ENCODE measurements at regions not wholly inside any gene's neighbourhood (a gene's known extent, or its start where the extent isn't known, plus 50 kb on each side); places are given as distances from the start of the nearest gene placed in this dataset.
"Not testable (repeated sequence)": the region's sequence is repeated elsewhere in the genome, so short reads cannot be mapped to it uniquely, and the experiment has no call there.

GRCh38 chr5:56733580-56733979 is 81.8 kb upstream of the MAP3K1 start:
- in situ Hi-C loops (cut with HindIII; ENCODE audit: low sequenced_read_pairs): no loop called here

DNA sequence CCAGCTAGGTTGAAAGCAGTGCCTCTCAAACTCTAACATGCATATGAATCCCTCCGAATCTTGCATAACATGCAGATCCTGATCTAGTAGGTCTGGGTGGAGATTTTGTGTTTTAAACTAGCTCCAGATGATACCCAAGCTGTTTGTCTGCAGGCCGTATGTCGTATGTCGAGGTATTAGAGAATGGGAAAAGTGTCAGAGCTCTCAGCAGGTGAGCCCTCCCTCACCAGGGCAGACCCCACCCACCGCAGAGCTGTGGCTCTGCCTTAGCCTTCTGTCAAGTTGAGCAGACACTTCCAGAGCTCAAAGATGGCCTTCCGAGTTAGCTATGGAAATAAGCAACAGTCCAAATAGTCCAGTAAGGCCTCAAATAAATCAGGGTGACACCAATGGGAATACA is 83.2 kb upstream of the MAP3K1 start:
- in situ Hi-C loops (cut with HindIII; ENCODE audit: low sequenced_read_pairs): no loop called here

DNA sequence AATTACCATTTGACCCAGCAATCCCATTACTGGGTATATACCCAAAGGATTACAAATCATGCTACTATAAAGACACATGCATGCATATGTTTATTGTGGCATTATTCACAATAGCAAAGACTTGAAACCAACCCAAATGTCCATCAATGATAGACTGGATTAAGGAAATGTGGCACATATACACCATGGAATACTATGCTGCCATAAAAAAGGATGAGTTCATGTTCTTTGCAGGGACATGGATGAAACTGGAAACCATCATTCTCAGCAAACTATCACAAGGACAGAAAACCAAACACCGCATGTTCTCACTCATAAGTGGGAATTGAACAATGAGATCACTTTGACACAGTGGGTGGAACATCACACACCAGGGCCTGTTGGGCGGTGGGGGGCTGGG is 83.9 kb upstream of the MAP3K1 start:
- in situ Hi-C loops (cut with HindIII; ENCODE audit: low sequenced_read_pairs): not testable (repeated sequence)

DNA sequence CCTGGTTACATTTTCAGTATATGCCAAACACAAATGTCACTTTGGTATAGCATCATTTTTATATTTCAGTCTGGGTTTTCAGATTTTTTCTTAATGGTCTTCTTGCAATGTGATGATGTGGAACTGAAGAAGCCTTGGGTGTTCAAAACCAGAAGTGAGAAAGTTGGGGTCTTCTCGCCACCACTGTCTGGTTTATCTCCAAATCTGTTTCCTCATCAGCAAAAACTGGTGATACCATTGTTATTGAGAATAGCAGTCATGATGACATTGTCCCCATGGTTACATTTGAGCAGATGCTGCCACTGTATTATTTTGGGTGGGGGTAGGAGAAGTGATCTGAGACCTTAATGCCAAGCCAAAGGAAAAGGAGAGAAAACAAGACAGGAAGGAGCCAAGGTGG is 85.9 kb upstream of the MAP3K1 start:
- in situ Hi-C loops (cut with HindIII; ENCODE audit: low sequenced_read_pairs): no loop called here

DNA sequence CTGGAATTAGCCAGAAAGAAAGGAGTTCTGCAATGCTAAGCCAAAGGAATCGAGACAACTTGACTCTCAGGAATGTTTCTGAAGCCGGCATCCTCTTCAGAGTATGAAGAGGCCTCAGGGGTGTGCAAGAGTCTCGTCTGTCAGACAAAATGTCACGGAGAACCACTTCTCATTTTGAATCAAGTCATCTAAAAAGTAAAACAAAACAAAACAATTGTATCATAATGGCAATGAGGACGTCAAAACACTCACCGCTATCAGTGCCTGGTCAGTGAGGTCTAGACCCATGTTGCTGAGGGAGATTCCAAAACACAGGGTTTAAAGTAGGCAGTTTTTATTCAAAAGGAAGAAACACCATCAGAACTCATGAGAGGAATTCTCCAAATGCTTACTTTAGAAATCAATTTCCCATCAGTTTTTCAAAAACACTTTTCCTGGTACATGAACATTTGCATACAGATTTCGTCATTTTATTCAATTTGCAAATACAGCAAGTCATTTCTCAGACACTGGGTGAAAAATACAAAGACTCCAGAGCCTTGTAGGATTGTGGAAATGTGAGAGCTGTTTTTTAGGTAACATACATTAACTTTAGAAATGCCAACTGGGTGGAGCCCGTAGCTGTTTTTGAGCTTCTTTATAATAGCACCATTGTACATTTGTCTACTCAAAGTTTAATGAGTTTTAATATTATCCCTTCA is 89.5 kb upstream of the MAP3K1 start:
- in situ Hi-C loops (cut with HindIII; ENCODE audit: low sequenced_read_pairs): no loop called here

DNA sequence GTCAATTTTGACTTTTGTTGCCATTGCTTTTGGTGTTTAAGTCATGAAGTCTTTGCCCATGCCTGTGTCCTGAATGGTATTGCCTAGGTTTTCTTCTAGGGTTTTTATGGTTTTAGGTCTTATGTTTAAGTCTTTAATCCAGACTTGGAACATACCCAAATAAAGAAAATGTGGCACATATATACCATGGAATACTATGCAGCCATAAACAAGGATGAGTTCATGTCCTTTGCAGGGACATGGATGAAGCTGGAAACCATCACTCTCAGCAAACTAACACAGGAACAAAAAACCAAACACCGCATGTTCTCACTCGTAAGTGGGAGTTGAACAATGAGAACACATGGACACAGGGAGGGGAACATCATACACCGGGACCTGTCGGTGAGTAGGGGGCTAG is 90.5 kb upstream of the MAP3K1 start:
- in situ Hi-C loops (cut with HindIII; ENCODE audit: low sequenced_read_pairs): not testable (repeated sequence)

- in situ Hi-C loops (cut with HindIII; ENCODE audit: low sequenced_read_pairs): no loop called here
Observed at GRCh38 chr5:56722317-56722716, 93.0 kb upstream of the MAP3K1 start.

DNA sequence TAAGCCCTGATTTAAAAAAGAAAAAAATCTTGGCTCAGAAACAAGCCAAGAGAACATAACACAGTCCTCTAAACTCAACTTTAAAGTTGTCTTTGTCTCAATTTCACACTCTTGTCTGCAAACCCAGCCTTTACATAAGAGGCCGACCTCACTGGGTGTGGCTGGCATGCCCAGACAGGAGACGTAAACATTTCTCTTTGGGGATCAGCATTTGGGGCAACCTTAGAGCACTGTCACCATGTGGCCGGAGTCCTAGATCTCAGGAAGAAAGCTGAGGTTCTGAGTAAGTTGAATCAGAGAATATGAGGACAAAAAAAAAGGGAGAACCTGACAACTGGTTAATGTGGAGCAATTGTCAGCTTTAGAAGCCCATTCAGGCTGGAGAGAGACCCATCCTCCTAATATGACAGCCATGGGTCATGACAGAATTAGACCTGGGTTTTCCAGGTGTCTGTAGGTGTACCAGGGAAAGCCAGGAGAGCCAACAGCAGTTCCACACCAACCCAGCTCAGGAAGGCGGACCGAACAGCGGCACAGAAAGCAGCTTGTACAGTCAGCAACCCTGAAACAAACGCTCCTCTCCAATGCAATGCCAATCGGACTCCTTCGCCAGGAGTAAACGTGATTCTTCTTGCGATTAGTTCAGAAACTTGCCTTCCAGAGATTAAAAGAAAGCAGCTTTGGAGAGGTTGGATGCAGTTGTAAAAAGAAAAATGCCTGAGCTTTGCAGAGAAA is 97.9 kb upstream of the MAP3K1 start:
- in situ Hi-C loops (cut with HindIII; ENCODE audit: low sequenced_read_pairs): no loop called here

DNA sequence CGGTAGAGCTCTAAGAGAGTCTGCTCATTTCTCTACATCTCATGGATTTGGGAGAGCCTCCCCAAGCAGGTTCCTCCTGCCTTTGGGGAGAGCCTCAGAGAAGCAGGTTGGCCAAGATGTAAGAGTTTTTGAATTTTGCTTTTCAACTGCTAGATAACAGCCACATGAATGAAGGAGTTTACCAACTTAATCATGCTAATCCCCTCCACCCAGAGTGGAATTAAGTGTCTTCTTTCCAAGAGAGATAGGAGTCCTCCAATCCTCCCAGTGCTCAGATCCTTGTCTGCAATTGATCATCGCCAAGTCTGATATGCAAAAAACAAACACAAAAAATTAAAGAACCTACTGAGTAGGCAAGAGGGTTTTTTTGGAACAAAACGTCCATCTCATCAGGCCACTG is 99.4 kb upstream of the MAP3K1 start:
- in situ Hi-C loops (cut with HindIII; ENCODE audit: low sequenced_read_pairs): no loop called here

DNA sequence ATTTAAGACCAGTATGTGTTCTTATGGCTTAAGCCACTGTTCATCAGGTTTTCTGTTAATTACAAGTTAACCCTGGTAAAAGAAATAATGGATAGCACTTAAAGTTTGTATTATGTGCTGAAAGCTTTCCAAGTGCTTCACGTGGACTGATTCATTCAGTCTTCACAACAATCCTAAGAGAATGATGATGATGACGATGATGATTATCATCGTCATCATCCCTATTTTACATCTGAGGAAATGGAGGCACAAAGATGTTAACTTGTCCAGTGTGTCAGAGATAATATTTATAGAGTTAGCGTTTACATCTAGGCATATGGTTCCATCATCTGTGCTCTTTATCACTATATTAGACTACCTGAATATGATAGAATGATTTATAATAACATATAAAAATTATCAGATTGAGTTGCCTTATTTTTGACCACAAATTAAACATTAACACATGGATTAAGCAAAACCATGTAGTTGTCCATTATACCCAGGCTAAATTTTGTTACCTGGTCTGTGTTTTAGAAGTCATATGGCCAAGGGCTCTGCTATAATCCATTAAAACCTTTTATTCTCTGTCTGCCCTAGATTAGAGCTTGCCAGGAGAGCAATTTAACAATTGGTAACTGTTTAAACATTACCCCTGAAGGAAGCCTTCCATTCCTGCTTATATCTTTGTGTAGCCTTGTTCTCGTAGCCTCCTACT is 102.3 kb upstream of the MAP3K1 start:
- in situ Hi-C loops (cut with HindIII; ENCODE audit: low sequenced_read_pairs): no loop called here

DNA sequence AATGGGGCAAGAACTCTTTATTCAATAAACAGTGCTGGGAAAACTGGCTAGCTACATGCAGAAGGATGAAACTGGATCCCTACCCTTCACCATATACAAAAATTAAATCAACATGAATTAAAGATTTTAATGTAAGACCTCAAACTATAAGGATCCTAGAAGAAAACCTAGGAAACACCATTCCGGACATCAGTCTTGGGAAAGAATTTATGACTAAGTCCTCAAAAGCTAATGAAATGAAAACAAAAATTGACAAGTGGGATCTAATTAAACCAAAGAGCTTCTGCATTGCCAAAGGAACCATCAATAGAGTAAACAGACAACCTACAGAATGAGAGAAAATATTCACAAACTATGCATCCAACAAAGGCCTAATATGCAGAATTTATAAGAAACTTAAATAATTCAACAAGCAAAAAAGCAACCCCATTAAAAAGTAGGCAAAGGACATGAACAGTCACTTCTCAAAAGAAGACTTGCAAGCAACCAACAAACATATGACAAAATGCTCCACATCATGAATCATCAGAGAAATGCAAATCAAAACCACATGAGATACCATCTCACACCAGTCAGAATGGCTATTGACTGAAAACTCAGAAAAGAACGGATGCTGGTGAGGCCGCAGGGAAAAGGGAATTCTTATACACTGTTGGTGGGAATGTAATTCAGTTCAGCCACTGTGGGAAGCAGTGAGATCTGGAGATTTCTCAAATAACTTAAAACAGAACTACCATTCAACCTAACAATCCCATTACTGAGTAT is 104.3 kb upstream of the MAP3K1 start:
- in situ Hi-C loops (cut with HindIII; ENCODE audit: low sequenced_read_pairs): no loop called here

- in situ Hi-C loops (cut with HindIII; ENCODE audit: low sequenced_read_pairs): no loop called here
Observed at GRCh38 chr5:56706504-56706903, 108.8 kb upstream of the MAP3K1 start.

GRCh38 chr5:56705217-56705616 is 110.1 kb upstream of the MAP3K1 start:
- in situ Hi-C loops (cut with HindIII; ENCODE audit: low sequenced_read_pairs): no loop called here

DNA sequence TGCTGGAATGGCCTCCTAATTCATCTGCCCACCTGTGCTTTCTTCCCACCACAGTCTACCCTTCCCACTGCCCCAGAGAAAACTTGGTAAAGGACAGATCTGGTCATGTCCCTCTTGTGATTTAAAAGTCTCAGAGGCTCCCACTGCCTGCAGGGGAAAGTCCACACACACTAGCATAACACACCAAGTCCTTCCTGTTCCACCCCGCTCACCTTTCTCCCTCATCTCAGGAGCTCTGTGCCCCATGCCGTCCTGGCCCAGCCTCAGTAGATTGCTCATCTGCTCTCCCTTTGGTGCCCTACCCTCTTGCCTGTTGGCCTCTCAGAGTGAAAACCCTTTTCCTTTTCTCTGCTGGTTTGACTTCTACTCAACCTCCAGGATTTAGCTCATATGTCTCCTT is 111.4 kb upstream of the MAP3K1 start:
- in situ Hi-C loops (cut with HindIII; ENCODE audit: low sequenced_read_pairs): no loop called here

- in situ Hi-C loops (cut with HindIII; ENCODE audit: low sequenced_read_pairs): no loop called here
Observed at GRCh38 chr5:56700711-56701110, 114.6 kb upstream of the MAP3K1 start.

DNA sequence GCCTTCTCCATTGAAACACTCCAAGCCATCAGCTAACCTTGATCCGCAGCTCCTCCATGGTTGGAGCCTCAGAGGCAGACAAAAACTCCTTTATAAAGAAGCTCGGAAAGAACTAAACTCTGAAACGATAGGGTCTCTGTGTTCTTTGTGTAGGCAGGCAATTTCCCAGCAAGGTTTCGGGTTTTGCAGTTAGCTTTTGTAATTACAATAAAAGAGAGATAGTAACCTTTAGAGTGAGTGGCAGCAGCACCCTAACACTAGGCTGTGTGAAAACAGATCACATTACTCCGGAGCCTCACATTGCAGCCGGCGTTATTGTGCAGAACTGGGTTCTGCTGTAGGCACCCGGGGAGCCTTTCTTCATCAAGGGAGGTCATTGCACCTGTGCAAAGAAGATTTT is 115.8 kb upstream of the MAP3K1 start:
- in situ Hi-C loops (cut with HindIII; ENCODE audit: low sequenced_read_pairs): no loop called here

- in situ Hi-C loops (cut with HindIII; ENCODE audit: low sequenced_read_pairs): no loop called here
Observed at GRCh38 chr5:56698463-56699381, 116.6 kb upstream of the MAP3K1 start.

DNA sequence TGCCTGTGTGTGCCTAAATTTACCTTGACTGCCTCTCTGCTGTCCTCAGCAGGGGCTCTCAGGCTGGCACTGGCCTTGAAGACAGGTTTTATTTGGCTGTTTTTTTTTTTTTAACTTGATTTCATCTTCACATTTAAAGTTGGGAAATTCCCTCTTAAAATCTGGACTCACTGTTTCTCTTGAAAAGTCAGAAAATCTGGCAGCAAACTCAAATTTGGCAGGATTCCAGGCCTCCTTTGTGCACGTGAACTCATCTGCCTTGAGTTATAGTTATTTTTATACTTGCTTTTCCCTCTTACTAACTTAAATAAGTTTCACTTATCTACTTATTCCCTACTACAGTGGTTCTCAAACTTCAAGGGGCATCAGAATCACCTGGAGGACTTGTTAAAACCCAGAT is 118.4 kb upstream of the MAP3K1 start:
- in situ Hi-C loops (cut with HindIII; ENCODE audit: low sequenced_read_pairs): no loop called here

DNA sequence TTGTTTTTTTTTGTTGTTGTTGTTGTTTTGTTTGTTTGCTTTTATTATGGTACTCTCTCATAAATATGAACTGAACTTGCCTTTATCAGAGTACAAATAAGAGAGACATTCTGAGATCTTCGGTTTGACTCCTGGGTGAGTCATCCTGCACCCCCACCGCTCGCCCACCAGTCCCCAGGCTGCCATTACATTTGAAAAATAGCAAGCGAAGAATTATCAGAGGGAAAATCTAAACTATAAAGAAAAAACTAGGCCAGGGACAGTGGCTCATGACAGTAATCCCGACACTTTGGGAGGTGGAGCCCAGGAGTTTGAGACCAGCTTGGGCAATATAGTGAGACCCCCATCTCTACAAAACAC is 122.1 kb upstream of the MAP3K1 start:
- in situ Hi-C loops (cut with HindIII; ENCODE audit: low sequenced_read_pairs): no loop called here
